ENCODE measurements at regions not wholly inside any gene's neighbourhood (a gene's known extent, or its start where the extent isn't known, plus 50 kb on each side); places are given as distances from the start of the nearest gene placed in this dataset.
"Not testable (repeated sequence)": the region's sequence is repeated elsewhere in the genome, so short reads cannot be mapped to it uniquely, and the experiment has no call there.

- Histone ChIP-seq H3K36me3 (ENCODE audit: control insufficient read depth, low read depth, low read length) (no peaks in the 10 kb centered on the region), H3K27me3 (ENCODE audit: control insufficient read depth, insufficient read depth, low read length) (no peaks in the 10 kb centered on the region), H3K9ac (ENCODE audit: low read length) (no peak overlapping the region)
Observed at GRCh38 chr6:120410586-120410985, 923.7 kb downstream of the TBC1D32 start.

GRCh38 chr6:120407696-120408095 lies 926.6 kb downstream of the TBC1D32 start:
- no peaks in the 10 kb centered on the region for H3K9me3 ChIP-seq (ENCODE audit: control insufficient read depth, low read depth, low read length)
- no peak overlapping the region for H3K9ac ChIP-seq (ENCODE audit: low read length)
- no peak overlapping the region for H3K4me3 ChIP-seq (ENCODE audit: low read length)
- H3K36me3 ChIP-seq (ENCODE audit: control insufficient read depth, low read depth, low read length), result no peaks in the 10 kb centered on the region
- no peaks in the 10 kb centered on the region for H3K27me3 ChIP-seq (ENCODE audit: control insufficient read depth, insufficient read depth, low read length)
- no peaks in the 10 kb centered on the region for H3K4me1 ChIP-seq (ENCODE audit: control insufficient read depth, low read depth, low read length)
- no peak overlapping the region for H3K27ac ChIP-seq (ENCODE audit: low read length)

More at GRCh38 chr6:120410586-120410985, 923.7 kb downstream of the TBC1D32 start:
- Histone ChIP-seq H3K4me1 (ENCODE audit: control insufficient read depth, low read depth, low read length) (no peaks in the 10 kb centered on the region), H3K9me3 (ENCODE audit: control insufficient read depth, low read depth, low read length) (no peaks in the 10 kb centered on the region), H3K27ac (ENCODE audit: low read length) (no peak overlapping the region), H3K4me3 (ENCODE audit: low read length) (no peak overlapping the region)

- no peaks in the 10 kb centered on the region for H3K36me3 ChIP-seq (ENCODE audit: control insufficient read depth, low read depth, low read length)
- H3K27me3 ChIP-seq (ENCODE audit: control insufficient read depth, insufficient read depth, low read length), result no peaks in the 10 kb centered on the region
- H3K27ac ChIP-seq (ENCODE audit: low read length), result no peak overlapping the region
- no peaks in the 10 kb centered on the region for H3K9me3 ChIP-seq (ENCODE audit: control insufficient read depth, low read depth, low read length)
- H3K4me3 ChIP-seq (ENCODE audit: low read length), result no peak overlapping the region
- H3K4me1 ChIP-seq (ENCODE audit: control insufficient read depth, low read depth, low read length), result no peaks in the 10 kb centered on the region
- no peak overlapping the region for H3K9ac ChIP-seq (ENCODE audit: low read length)
Observed at GRCh38 chr6:120405947-120406346, 928.3 kb downstream of the TBC1D32 start.

GRCh38 chr6:120395784-120396183 lies 938.5 kb downstream of the TBC1D32 start:
- Histone ChIP-seq H3K9ac (ENCODE audit: low read length) (no peak overlapping the region), H3K27me3 (ENCODE audit: control insufficient read depth, insufficient read depth, low read length) (no peaks in the 10 kb centered on the region), H3K27ac (ENCODE audit: low read length) (no peak overlapping the region), H3K36me3 (ENCODE audit: control insufficient read depth, low read depth, low read length) (no peaks in the 10 kb centered on the region), H3K9me3 (ENCODE audit: control insufficient read depth, low read depth, low read length) (no peaks in the 10 kb centered on the region), H3K4me1 (ENCODE audit: control insufficient read depth, low read depth, low read length) (no peaks in the 10 kb centered on the region), H3K4me3 (ENCODE audit: low read length) (no peak overlapping the region)

- H3K27me3 ChIP-seq (ENCODE audit: control insufficient read depth, insufficient read depth, low read length), result no peaks in the 10 kb centered on the region
- H3K4me3 ChIP-seq (ENCODE audit: low read length), result no peak overlapping the region
- no peaks in the 10 kb centered on the region for H3K9me3 ChIP-seq (ENCODE audit: control insufficient read depth, low read depth, low read length)
- no peak overlapping the region for H3K27ac ChIP-seq (ENCODE audit: low read length)
- H3K9ac ChIP-seq (ENCODE audit: low read length), result no peak overlapping the region
- no peaks in the 10 kb centered on the region for H3K36me3 ChIP-seq (ENCODE audit: control insufficient read depth, low read depth, low read length)
- no peaks in the 10 kb centered on the region for H3K4me1 ChIP-seq (ENCODE audit: control insufficient read depth, low read depth, low read length)
Observed at GRCh38 chr6:120395330-120395729, 939.0 kb downstream of the TBC1D32 start.

GRCh38 chr6:120392941-120393340 lies 941.3 kb downstream of the TBC1D32 start:
- Histone ChIP-seq H3K27ac (ENCODE audit: low read length) (no peak overlapping the region), H3K4me3 (ENCODE audit: low read length) (no peak overlapping the region), H3K9ac (ENCODE audit: low read length) (no peak overlapping the region), H3K36me3 (ENCODE audit: control insufficient read depth, low read depth, low read length) (no peaks in the 10 kb centered on the region), H3K4me1 (ENCODE audit: control insufficient read depth, low read depth, low read length) (no peaks in the 10 kb centered on the region), H3K9me3 (ENCODE audit: control insufficient read depth, low read depth, low read length) (no peaks in the 10 kb centered on the region), H3K27me3 (ENCODE audit: control insufficient read depth, insufficient read depth, low read length) (no peaks in the 10 kb centered on the region)

GRCh38 chr6:120384671-120385070 lies 949.6 kb downstream of the TBC1D32 start:
- Histone ChIP-seq H3K4me1 (ENCODE audit: control insufficient read depth, low read depth, low read length) (no peaks in the 10 kb centered on the region), H3K27ac (ENCODE audit: low read length) (no peak overlapping the region), H3K4me3 (ENCODE audit: low read length) (no peak overlapping the region), H3K9me3 (ENCODE audit: control insufficient read depth, low read depth, low read length) (no peaks in the 10 kb centered on the region), H3K36me3 (ENCODE audit: control insufficient read depth, low read depth, low read length) (no peaks in the 10 kb centered on the region), H3K27me3 (ENCODE audit: control insufficient read depth, insufficient read depth, low read length) (no peaks in the 10 kb centered on the region), H3K9ac (ENCODE audit: low read length) (no peak overlapping the region)

GRCh38 chr6:120383681-120384080 lies 950.6 kb downstream of the TBC1D32 start:
- Histone ChIP-seq H3K9ac (ENCODE audit: low read length) (no peak overlapping the region), H3K4me1 (ENCODE audit: control insufficient read depth, low read depth, low read length) (no peaks in the 10 kb centered on the region), H3K36me3 (ENCODE audit: control insufficient read depth, low read depth, low read length) (no peaks in the 10 kb centered on the region), H3K27me3 (ENCODE audit: control insufficient read depth, insufficient read depth, low read length) (no peaks in the 10 kb centered on the region), H3K9me3 (ENCODE audit: control insufficient read depth, low read depth, low read length) (no peaks in the 10 kb centered on the region), H3K27ac (ENCODE audit: low read length) (no peak overlapping the region), H3K4me3 (ENCODE audit: low read length) (no peak overlapping the region)

- Histone ChIP-seq H3K4me3 (ENCODE audit: low read length) (no peak overlapping the region), H3K36me3 (ENCODE audit: control insufficient read depth, low read depth, low read length) (no peaks in the 10 kb centered on the region), H3K27ac (ENCODE audit: low read length) (no peak overlapping the region), H3K27me3 (ENCODE audit: control insufficient read depth, insufficient read depth, low read length) (no peaks in the 10 kb centered on the region), H3K4me1 (ENCODE audit: control insufficient read depth, low read depth, low read length) (peaks cover 4% of the 10 kb centered on the region), H3K9ac (ENCODE audit: low read length) (no peak overlapping the region), H3K9me3 (ENCODE audit: control insufficient read depth, low read depth, low read length) (no peaks in the 10 kb centered on the region)
Observed at GRCh38 chr6:120378582-120379220, 955.6 kb downstream of the TBC1D32 start.

- H3K27ac ChIP-seq (ENCODE audit: low read length), result no peak overlapping the region
- H3K27me3 ChIP-seq (ENCODE audit: control insufficient read depth, insufficient read depth, low read length), result no peaks in the 10 kb centered on the region
- no peak overlapping the region for H3K4me3 ChIP-seq (ENCODE audit: low read length)
- H3K4me1 ChIP-seq (ENCODE audit: control insufficient read depth, low read depth, low read length), result peaks cover 4% of the 10 kb centered on the region
- no peaks in the 10 kb centered on the region for H3K36me3 ChIP-seq (ENCODE audit: control insufficient read depth, low read depth, low read length)
- H3K9me3 ChIP-seq (ENCODE audit: control insufficient read depth, low read depth, low read length), result no peaks in the 10 kb centered on the region
- no peak overlapping the region for H3K9ac ChIP-seq (ENCODE audit: low read length)
Observed at GRCh38 chr6:120373185-120373584, 961.1 kb downstream of the TBC1D32 start.

- Histone ChIP-seq H3K27ac (ENCODE audit: low read length) (no peak overlapping the region), H3K4me3 (ENCODE audit: low read length) (no peak overlapping the region), H3K27me3 (ENCODE audit: control insufficient read depth, insufficient read depth, low read length) (no peaks in the 10 kb centered on the region), H3K36me3 (ENCODE audit: control insufficient read depth, low read depth, low read length) (no peaks in the 10 kb centered on the region), H3K9me3 (ENCODE audit: control insufficient read depth, low read depth, low read length) (peaks cover 6% of the 10 kb centered on the region), H3K4me1 (ENCODE audit: control insufficient read depth, low read depth, low read length) (peaks cover 4% of the 10 kb centered on the region), H3K9ac (ENCODE audit: low read length) (no peak overlapping the region)
Observed at GRCh38 chr6:120363429-120363828, 970.9 kb downstream of the TBC1D32 start.

GRCh38 chr6:120358535-120358934 lies 975.7 kb downstream of the TBC1D32 start:
- not testable (repeated sequence) for H3K27me3 ChIP-seq (ENCODE audit: control insufficient read depth, insufficient read depth, low read length); H3K9me3 ChIP-seq (ENCODE audit: control insufficient read depth, low read depth, low read length); H3K4me1 ChIP-seq (ENCODE audit: control insufficient read depth, low read depth, low read length); H3K9ac ChIP-seq (ENCODE audit: low read length); H3K36me3 ChIP-seq (ENCODE audit: control insufficient read depth, low read depth, low read length); H3K27ac ChIP-seq (ENCODE audit: low read length); H3K4me3 ChIP-seq (ENCODE audit: low read length)
